ENCODE measurements at regions not wholly inside any gene's neighbourhood (a gene's known extent, or its start where the extent isn't known, plus 50 kb on each side); places are given as distances from the start of the nearest gene placed in this dataset.

DNA sequence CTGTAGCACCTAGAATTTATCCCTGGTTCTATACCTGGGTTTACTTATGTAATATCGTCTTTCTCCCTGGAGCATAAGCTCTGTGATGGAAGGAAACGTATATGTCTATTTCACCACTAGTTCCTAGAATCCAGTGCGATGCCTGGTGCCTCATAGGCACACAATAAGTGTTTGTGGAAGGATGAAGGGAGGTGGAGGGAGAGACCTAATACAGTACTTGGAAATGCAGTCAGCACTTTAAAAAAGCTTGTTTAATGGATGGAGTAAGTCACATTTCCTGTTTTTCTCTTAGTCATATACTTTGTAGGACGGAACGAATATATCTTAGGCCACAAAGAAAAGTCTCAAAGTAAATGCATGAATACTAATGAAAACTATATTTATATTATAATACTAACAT is 186.5 kb upstream of the HMGA2 start:
- Mint-ChIP-seq H3K27ac (no peak overlapping the region), H3K4me1 (ENCODE audit: low read depth) (no peaks in the 10 kb centered on the region), H3K4me3 (no peak overlapping the region), H3K9me3 (peaks cover 4% of the 10 kb centered on the region), H3K36me3 (ENCODE audit: low read depth) (no peaks in the 10 kb centered on the region), H3K27me3 (ENCODE audit: low read depth) (no peaks in the 10 kb centered on the region)

DNA sequence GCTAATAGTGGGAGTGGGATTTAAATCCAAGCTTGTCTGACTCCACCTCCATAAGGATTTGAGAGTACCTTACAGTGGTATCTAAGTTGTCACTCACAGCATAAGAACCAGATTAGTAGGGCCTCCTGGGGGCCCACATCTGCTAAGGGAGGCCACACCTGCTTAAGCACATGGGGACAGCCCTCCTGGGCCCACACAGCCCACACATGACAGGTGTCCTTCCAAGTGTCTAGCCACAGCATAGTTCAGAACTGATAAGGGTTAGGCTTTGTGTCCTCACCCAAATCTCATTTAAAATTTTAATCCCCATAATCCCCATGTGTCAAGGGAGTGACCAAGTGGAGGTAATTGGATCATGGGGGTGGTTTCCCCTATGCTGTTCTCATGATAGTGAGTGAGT is 186.0 kb upstream of the HMGA2 start:
- no peaks in the 10 kb centered on the region for H3K36me3 Mint-ChIP-seq (ENCODE audit: low read depth)
- H3K9me3 Mint-ChIP-seq, result peaks cover 4% of the 10 kb centered on the region
- H3K4me3 Mint-ChIP-seq, result no peak overlapping the region
- no peak overlapping the region for H3K27ac Mint-ChIP-seq
- no peaks in the 10 kb centered on the region for H3K4me1 Mint-ChIP-seq (ENCODE audit: low read depth)
- H3K27me3 Mint-ChIP-seq (ENCODE audit: low read depth), result no peaks in the 10 kb centered on the region

DNA sequence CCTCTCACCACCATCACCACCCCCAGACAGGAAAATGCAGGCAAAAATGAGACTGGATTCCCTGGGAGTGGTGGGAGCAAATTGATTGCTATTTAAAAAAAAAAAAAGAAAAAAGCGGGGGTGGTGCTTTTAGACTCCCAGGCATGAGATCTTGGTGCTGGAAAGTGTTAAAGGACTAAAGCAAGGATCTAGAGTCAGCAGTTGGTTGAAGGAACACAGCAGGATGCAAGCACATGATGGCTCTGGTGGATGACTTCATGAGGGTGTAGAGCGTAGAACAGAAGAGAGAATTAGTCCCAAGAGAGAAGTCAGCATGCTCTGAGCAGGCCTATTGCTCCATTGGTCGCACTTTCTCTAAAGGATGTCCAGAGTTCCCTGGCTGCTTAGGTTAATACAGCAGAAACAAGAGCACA is 183.8 kb upstream of the HMGA2 start:
- H3K4me1 Mint-ChIP-seq (ENCODE audit: low read depth), result no peaks in the 10 kb centered on the region
- H3K27ac Mint-ChIP-seq, result no peak overlapping the region
- H3K9me3 Mint-ChIP-seq, result peaks cover 4% of the 10 kb centered on the region
- H3K27me3 Mint-ChIP-seq (ENCODE audit: low read depth), result no peaks in the 10 kb centered on the region
- H3K36me3 Mint-ChIP-seq (ENCODE audit: low read depth), result no peaks in the 10 kb centered on the region
- H3K4me3 Mint-ChIP-seq, result no peak overlapping the region

DNA sequence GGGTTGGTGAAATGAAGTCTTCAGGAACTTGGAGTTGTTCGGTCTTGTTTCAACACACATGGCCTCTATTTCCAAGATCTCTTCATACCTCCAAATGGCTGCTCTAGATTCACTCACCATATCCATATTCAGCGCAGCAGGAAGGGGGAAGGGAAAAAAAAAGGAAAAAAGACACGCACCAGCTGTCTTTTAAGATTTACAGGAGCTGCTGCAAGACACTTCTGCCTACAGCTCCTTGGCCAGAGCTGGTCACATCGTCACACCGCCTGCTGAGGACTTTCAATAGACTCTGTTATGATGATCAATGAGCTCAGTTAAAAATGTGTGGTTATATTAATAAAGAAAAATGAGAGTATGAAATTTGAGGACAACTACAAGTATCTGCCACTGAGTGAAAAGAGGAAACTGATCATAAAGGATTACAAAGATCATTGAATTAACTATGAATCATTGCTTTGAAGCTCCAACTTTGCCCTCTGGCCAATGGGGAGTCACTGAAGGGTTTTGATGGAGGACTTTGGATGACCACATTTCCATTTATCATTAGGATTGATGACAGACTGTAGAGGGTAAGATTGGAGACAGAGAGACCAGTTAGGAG is 182.1 kb upstream of the HMGA2 start:
- H3K9me3 Mint-ChIP-seq, result peaks cover 4% of the 10 kb centered on the region
- no peaks in the 10 kb centered on the region for H3K27me3 Mint-ChIP-seq (ENCODE audit: low read depth)
- H3K4me1 Mint-ChIP-seq (ENCODE audit: low read depth), result no peaks in the 10 kb centered on the region
- no peak overlapping the region for H3K4me3 Mint-ChIP-seq
- no peak overlapping the region for H3K27ac Mint-ChIP-seq
- H3K36me3 Mint-ChIP-seq (ENCODE audit: low read depth), result no peaks in the 10 kb centered on the region

DNA sequence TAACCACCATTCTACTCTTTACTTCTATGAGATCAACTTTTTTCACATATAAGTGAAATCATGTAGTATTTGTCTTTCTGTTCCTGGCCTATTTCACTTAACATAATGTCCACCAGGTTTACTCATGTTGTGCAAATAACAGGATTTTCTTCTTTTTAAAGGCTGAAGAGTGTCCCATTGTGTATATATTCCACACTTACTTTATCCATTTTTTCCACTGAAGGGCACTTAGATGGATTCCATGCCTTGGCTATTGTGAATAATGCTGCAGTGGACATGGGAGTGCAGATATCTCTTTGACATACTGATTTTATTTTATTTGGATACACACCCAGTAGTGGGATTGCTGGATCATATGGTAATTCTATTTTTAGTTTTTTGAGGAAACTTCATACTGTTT is 181.1 kb upstream of the HMGA2 start:
- H3K4me3 Mint-ChIP-seq, result no peak overlapping the region
- no peaks in the 10 kb centered on the region for H3K36me3 Mint-ChIP-seq (ENCODE audit: low read depth)
- H3K27ac Mint-ChIP-seq, result no peak overlapping the region
- H3K27me3 Mint-ChIP-seq (ENCODE audit: low read depth), result no peaks in the 10 kb centered on the region
- peaks cover 4% of the 10 kb centered on the region for H3K9me3 Mint-ChIP-seq
- H3K4me1 Mint-ChIP-seq (ENCODE audit: low read depth), result no peaks in the 10 kb centered on the region

DNA sequence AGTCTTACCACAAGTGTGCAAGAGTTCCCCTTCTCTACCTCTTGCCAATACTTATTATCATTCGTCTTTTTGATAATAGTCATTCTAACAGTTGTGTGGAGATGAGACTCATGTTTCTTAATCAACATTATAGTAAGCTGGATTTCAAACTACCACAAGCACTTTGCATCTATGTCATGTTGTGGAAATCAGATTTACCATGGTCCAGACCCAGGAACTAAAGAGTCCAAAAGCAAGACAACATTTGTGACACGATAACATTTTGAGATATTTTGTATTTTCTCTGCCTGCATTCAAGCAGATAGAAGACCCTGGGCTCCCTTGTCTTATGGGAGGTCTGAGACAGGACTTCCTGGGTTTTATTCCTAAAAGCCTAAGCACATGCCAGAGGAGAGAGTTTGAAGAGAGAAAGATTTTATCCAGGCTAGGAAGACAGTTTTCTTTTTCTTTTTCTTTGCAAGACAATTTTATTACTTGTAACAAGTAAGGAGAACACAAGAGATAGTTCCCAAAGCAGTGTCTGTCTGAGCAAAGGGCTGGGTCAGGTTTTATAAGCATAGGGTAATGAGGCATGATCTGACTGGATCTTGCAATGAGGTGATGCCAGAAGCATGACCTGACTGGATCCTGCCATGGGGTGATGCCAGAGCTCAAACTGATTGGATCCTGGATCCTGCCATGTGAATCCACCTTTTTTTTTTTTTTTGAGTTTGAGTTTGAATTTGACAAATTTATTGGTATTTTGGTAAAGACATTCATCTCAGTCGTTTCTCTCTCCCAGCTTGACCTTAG is 180.5 kb upstream of the HMGA2 start:
- H3K4me3 Mint-ChIP-seq, result no peak overlapping the region
- no peaks in the 10 kb centered on the region for H3K27me3 Mint-ChIP-seq (ENCODE audit: low read depth)
- H3K9me3 Mint-ChIP-seq, result peaks cover 2% of the 10 kb centered on the region
- H3K27ac Mint-ChIP-seq, result no peak overlapping the region
- no peaks in the 10 kb centered on the region for H3K4me1 Mint-ChIP-seq (ENCODE audit: low read depth)
- no peaks in the 10 kb centered on the region for H3K36me3 Mint-ChIP-seq (ENCODE audit: low read depth)

DNA sequence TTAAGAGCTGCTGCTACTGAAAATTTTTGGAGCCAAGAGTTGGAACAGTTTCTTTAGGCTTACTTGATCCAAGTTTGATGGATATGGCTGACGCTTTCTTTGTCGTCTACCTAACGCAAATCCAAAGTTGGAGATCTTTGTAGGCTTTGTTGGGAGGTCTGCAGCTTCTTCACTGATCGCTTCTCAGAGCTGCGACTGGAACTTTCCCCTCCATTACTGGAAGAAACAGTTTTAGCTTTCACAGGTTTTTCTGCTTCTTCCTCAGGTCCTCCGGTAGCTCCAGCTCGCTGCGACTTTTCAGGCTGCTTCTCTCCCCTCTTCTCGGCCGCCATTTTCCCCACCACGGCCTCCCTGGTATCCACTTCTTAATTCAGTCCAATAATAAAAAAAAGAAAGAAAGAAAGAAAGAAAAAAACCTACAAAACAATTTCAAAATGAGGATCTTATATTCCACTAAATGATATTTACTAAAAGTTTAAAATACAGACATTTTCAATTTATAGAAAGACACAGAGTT is 178.1 kb upstream of the HMGA2 start:
- no peaks in the 10 kb centered on the region for H3K36me3 Mint-ChIP-seq (ENCODE audit: low read depth)
- H3K9me3 Mint-ChIP-seq, result peaks cover 3% of the 10 kb centered on the region
- H3K4me3 Mint-ChIP-seq, result no peak overlapping the region
- no peak overlapping the region for H3K27ac Mint-ChIP-seq
- H3K4me1 Mint-ChIP-seq (ENCODE audit: low read depth), result no peaks in the 10 kb centered on the region
- H3K27me3 Mint-ChIP-seq (ENCODE audit: low read depth), result no peaks in the 10 kb centered on the region

DNA sequence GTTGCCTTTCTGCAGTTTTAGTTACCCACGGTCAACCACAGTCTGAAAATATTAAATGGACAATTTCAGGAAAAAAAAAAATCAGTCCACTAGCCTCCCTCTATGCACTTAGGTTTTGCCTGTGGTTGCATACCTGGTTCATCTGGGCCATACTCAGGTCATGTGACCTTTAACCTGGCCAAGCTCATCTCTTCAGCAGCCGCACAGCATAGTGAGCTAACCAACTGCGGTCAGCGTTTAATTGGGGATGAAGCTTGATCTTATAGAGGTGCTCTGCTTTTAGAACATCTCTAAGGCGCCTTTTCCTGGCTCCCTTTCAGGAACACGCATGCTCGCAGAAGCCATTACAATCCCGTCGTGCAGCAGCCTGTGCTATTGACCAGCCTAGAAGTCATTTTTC is 177.2 kb upstream of the HMGA2 start:
- Mint-ChIP-seq H3K9me3 (peaks cover 3% of the 10 kb centered on the region), H3K4me1 (ENCODE audit: low read depth) (no peaks in the 10 kb centered on the region), H3K36me3 (ENCODE audit: low read depth) (no peaks in the 10 kb centered on the region), H3K4me3 (no peak overlapping the region), H3K27ac (no peak overlapping the region), H3K27me3 (ENCODE audit: low read depth) (no peaks in the 10 kb centered on the region)

DNA sequence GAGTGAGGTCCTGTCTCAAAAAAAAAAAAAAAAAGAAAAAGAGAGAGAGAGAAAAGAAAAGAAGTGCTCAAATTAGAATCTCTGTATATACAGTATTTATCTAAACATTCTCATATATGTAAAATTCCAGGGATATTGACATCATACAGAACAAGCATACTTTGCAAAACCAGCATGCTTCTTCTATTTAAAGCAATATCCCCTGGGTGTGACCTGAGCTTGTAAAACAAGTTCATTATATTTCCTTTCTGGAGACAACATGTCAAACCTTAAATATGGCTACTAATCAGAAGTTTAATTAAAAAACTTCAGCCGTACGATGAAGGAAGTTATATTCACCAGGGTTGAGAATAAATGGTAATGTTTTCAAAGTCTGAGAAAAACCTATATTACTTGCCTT is 175.8 kb upstream of the HMGA2 start:
- Mint-ChIP-seq H3K27me3 (ENCODE audit: low read depth) (no peaks in the 10 kb centered on the region), H3K4me1 (ENCODE audit: low read depth) (no peaks in the 10 kb centered on the region), H3K9me3 (peaks cover 3% of the 10 kb centered on the region), H3K4me3 (no peak overlapping the region), H3K36me3 (ENCODE audit: low read depth) (no peaks in the 10 kb centered on the region), H3K27ac (no peak overlapping the region)

DNA sequence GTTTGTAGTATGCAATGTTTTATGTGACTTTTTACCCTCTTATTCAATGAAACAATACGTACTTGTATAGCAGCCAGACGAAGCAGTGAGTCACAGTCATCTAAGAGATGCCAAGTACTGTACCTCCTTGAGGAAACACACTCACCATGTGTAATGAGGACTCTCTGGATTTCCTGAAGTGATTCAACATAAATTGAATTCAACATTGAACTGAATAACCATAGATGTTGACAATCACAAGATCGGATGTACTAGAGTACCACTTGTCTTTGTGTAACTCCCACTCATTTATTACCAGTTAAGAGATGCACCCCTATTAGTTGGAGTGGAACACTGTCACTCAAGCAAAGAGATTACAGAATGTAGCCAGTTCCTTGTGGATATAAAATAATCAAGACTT is 175.2 kb upstream of the HMGA2 start:
- Mint-ChIP-seq H3K4me1 (ENCODE audit: low read depth) (no peaks in the 10 kb centered on the region), H3K4me3 (no peak overlapping the region), H3K36me3 (ENCODE audit: low read depth) (no peaks in the 10 kb centered on the region), H3K27ac (no peak overlapping the region), H3K9me3 (peaks cover 3% of the 10 kb centered on the region), H3K27me3 (ENCODE audit: low read depth) (no peaks in the 10 kb centered on the region)

DNA sequence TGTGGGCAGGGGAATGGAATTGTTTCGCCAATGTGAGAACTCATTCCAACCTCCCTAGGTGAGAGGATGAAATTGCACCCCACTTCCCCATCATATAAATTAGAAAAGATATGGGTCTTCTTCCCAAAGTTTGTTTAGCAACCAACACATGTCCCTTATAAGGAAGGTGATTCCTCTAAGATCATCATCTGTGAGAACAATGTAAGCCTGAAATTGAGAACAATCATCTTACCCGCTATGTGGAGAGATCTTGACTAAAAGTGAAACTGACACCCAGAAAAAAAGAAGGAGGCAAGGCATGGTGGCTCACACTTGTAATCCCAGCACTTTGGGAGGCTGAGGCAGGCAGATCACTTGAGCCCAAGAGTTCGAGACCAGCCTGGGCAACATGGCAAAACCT is 173.2 kb upstream of the HMGA2 start:
- Mint-ChIP-seq H3K27ac (no peak overlapping the region), H3K9me3 (peaks cover 3% of the 10 kb centered on the region), H3K36me3 (ENCODE audit: low read depth) (no peaks in the 10 kb centered on the region), H3K27me3 (ENCODE audit: low read depth) (no peaks in the 10 kb centered on the region), H3K4me3 (no peak overlapping the region), H3K4me1 (ENCODE audit: low read depth) (no peaks in the 10 kb centered on the region)

DNA sequence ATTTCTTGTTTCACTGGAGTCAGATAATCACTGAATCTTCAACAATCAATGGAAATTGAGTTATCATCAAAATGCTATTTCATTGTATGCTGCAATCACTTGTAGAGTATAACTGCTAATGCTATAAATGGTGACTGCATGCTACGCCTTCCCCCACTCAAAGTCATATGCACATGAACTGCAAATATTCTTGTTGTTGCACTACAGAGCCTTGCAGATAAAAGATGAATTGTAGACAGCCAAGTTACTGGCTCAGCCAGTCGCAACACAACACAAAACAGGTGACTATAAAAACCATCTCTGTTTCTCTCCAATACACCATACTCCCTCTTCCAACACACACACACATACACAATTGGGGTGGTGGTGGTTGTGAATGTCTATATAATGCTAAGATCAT is 171.0 kb upstream of the HMGA2 start:
- Mint-ChIP-seq H3K9me3 (peaks cover 3% of the 10 kb centered on the region), H3K4me1 (ENCODE audit: low read depth) (peaks cover 3% of the 10 kb centered on the region), H3K27me3 (ENCODE audit: low read depth) (peaks cover 3% of the 10 kb centered on the region), H3K36me3 (ENCODE audit: low read depth) (no peaks in the 10 kb centered on the region), H3K27ac (no peak overlapping the region), H3K4me3 (no peak overlapping the region)

DNA sequence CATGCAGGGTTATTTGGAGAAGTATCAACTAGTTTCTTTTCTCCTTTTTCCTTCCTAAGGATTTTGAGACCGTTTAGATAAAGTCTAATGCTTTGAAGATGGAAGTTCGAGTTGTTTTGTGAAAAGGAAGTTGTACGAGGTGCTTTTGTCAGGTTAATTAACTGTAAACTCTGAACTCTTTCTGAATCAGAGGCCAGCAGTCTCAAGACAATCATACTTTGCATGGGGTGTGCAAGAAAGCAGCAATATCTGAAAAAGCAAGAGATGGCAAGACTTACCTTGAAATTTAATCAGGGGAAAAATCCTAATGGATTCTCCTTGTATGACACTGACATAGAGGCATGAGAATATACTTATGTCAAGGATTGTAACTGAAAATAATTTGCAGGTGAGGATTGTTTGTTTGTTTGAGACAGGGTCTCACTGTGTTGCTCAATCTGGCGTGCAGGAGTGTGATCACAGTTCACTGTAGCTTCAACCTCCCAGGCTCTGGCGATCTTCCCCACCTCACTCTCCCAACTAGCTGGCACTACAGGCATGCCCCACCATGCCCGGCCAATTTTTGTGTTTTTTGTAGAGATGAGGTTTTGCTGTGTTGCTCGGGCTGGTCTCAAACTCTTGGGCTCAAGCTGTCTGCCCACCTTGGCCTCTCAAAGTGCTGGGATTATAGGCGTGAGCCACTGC is 170.2 kb upstream of the HMGA2 start:
- Mint-ChIP-seq H3K9me3 (peaks cover 3% of the 10 kb centered on the region), H3K27me3 (ENCODE audit: low read depth) (peaks cover 3% of the 10 kb centered on the region), H3K27ac (no peak overlapping the region), H3K4me1 (ENCODE audit: low read depth) (peaks cover 3% of the 10 kb centered on the region), H3K4me3 (no peak overlapping the region), H3K36me3 (ENCODE audit: low read depth) (no peaks in the 10 kb centered on the region)

DNA sequence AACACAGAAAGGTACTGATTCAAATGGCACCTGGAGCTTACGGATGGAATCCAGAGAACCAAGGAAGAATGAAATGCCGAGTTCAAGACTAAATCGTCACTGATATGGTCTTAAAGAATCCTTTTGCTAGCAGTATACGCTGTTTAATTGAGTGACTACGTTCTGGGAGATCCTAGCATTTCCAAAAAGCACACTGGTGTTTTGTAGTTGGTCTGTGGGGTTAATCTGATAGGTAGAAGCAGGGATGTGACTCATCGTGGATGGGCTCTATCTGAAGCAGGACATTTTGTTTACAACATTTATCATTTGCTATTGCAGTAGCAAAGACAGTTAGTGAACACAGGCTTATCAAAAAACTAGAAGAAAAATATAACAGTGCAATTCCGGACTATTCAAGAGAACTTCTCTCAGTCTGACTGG is 169.2 kb upstream of the HMGA2 start:
- Mint-ChIP-seq H3K27ac (no peak overlapping the region), H3K4me3 (no peak overlapping the region), H3K4me1 (ENCODE audit: low read depth) (peaks cover 3% of the 10 kb centered on the region), H3K36me3 (ENCODE audit: low read depth) (no peaks in the 10 kb centered on the region), H3K9me3 (no peaks in the 10 kb centered on the region), H3K27me3 (ENCODE audit: low read depth) (peaks cover 3% of the 10 kb centered on the region)
